CD14-positive monocyte (primary cell): ENCODE measurements at regions not wholly inside any gene's neighbourhood (a gene's known extent, or its start where the extent isn't known, plus 50 kb on each side); places are given as distances from the start of the nearest gene placed in this dataset.

Experiments
- DNase-seq, 3 donors: peaks; one replicate each; pipeline ENCODE4 v3.0.0-alpha.2; 2011 to 2022
- H2AFZ ChIP-seq: 2 replicates; pipeline ENCODE4 v1.6.0; 2012; ENCODE audit warnings: mild to moderate bottlenecking, low read depth, low read length, inconsistent platforms; ENCODE audit not compliant: insufficient read depth, poor library complexity, severe bottlenecking
- H3K27ac ChIP-seq, 2 donors: 1 replicate in 1 of 2; 2 replicates in 1 of 2; pipeline ENCODE4 v1.5.1; 2012 to 2013; ENCODE audit warnings: low read length in 2 of 2, control low read depth in 1 of 2, inconsistent platforms in 1 of 2, low read depth in 1 of 2, mild to moderate bottlenecking in 1 of 2
- H3K27me3 ChIP-seq, 2 donors: one replicate each; pipeline versions ENCODE4 v1.6.0 to v1.6.1; 2011 to 2013; ENCODE audit warnings: low read length in 2 of 2; ENCODE audit not compliant: control insufficient read depth in 2 of 2, insufficient read depth in 2 of 2
- H3K36me3 ChIP-seq, 2 donors: replicated peaks in 1 of 2; 1 replicate in 1 of 2; 2 replicates in 1 of 2; pipeline versions ENCODE4 v1.5.1 to v1.6.1; 2012 to 2013; ENCODE audit warnings: low read length in 2 of 2, control low read depth in 1 of 2, inconsistent platforms in 1 of 2, mild to moderate bottlenecking in 1 of 2; ENCODE audit not compliant: insufficient read depth in 2 of 2, control insufficient read depth in 1 of 2
- H3K4me1 ChIP-seq, 2 donors: 1 replicate in 1 of 2; 2 replicates in 1 of 2; pipeline versions ENCODE4 v1.5.1 to v1.6.1; 2012 to 2013; ENCODE audit warnings: low read length in 2 of 2, control low read depth in 1 of 2, inconsistent platforms in 1 of 2, mild to moderate bottlenecking in 1 of 2, moderate library complexity in 1 of 2; ENCODE audit not compliant: insufficient read depth in 2 of 2, control insufficient read depth in 1 of 2
- H3K4me2 ChIP-seq: replicated peaks from 2 replicates; pipeline ENCODE3; 2012; ENCODE audit warnings: low read length, moderate library complexity, mild to moderate bottlenecking; ENCODE audit not compliant: poor library complexity, severe bottlenecking; ENCODE audit errors: extremely low read depth
- H3K4me3 ChIP-seq, 3 experiments: fragments of 200-600 bp in 1 of 3; sonication (generic) in 1 of 3; replicated peaks in 1 of 3; 1 replicate in 2 of 3; 2 replicates in 1 of 3; pipeline ENCODE4 v1.5.1; 2011 to 2013; ENCODE audit warnings: low read length in 3 of 3, mild to moderate bottlenecking in 3 of 3, control low read depth in 2 of 3, low read depth in 2 of 3, inconsistent platforms in 1 of 3, moderate library complexity in 1 of 3
- H3K79me2 ChIP-seq: 2 replicates; pipeline ENCODE4 v1.6.0; 2012; ENCODE audit warnings: mild to moderate bottlenecking, control low read depth, inconsistent platforms, low read length, moderate library complexity; ENCODE audit not compliant: insufficient read depth
- H3K9ac ChIP-seq: 2 replicates; pipeline ENCODE4 v1.6.0; 2017; ENCODE audit warnings: low read length, mild to moderate bottlenecking; ENCODE audit not compliant: insufficient read depth, poor library complexity, severe bottlenecking
- H3K9me3 ChIP-seq, 2 donors: replicated peaks in 1 of 2; 1 replicate in 1 of 2; 2 replicates in 1 of 2; pipeline versions ENCODE4 v1.5.1 to v1.6.1; 2012 to 2013; ENCODE audit warnings: low read length in 2 of 2, control low read depth in 1 of 2; ENCODE audit not compliant: control insufficient read depth in 1 of 2, insufficient read depth in 1 of 2
- H4K20me1 ChIP-seq: 2 replicates; pipeline ENCODE4 v1.6.0; 2012; ENCODE audit warnings: mild to moderate bottlenecking, low read length, control low read depth, moderate library complexity; ENCODE audit not compliant: insufficient read depth
- H3K27ac Mint-ChIP-seq, 7 donors: one replicate each; pipeline ENCODE4 v1.8.0; 2020; ENCODE audit warnings: mild to moderate bottlenecking in 7 of 7, mixed read lengths in 7 of 7, moderate library complexity in 6 of 7, inconsistent platforms in 2 of 7
- H3K27me3 Mint-ChIP-seq, 3 donors: one replicate each; pipeline ENCODE4 v1.8.0; 2021 to 2022; ENCODE audit warnings: low read depth in 3 of 3, mild to moderate bottlenecking in 3 of 3, mixed read lengths in 3 of 3, moderate library complexity in 3 of 3, inconsistent platforms in 1 of 3
- H3K36me3 Mint-ChIP-seq, 2 donors: one replicate each; pipeline ENCODE4 v1.8.0; 2020; ENCODE audit warnings: mixed read lengths in 2 of 2, inconsistent platforms in 1 of 2, mild to moderate bottlenecking in 1 of 2
- H3K4me1 Mint-ChIP-seq: one replicate; pipeline ENCODE4 v1.8.0; 2020; ENCODE audit warnings: mild to moderate bottlenecking, mixed read lengths
- H3K4me3 Mint-ChIP-seq, 2 donors: one replicate each; pipeline ENCODE4 v1.8.0; 2020; ENCODE audit warnings: mild to moderate bottlenecking in 2 of 2, mixed read lengths in 2 of 2, moderate library complexity in 1 of 2
- H3K9me3 Mint-ChIP-seq, 7 donors: one replicate each; pipeline ENCODE4 v1.8.0; 2020 to 2022; ENCODE audit warnings: mixed read lengths in 7 of 7, mild to moderate bottlenecking in 6 of 7, moderate library complexity in 6 of 7, inconsistent platforms in 2 of 7
- CTCF ChIP-seq: fragments of 200-600 bp; IDR thresholded peaks from one replicate; pipeline ENCODE4 v1.8.0; 2022; ENCODE audit warnings: antibody characterized with exemption, mild to moderate bottlenecking
- WGBS: methylation state at CpG from one replicate; pipeline ENCODE4 v1.1.5; 2013; ENCODE audit warnings: missing lambda C conversion rate; ENCODE audit not compliant: insufficient coverage; 5-methylcytosine and 5-hydroxymethylcytosine counted together
- intact Hi-C, 2 donors: fragments of 100-400 bp; cut with micrococcal nuclease; formaldehyde crosslinking; loops; one replicate each; pipeline versions ENCODE4 v1.15.0 to v1.15.1; 2023

GRCh38 chr20:62529896-62530642 lies 54.3 kb upstream of the GATA5 start:
- Histone ChIP-seq H3K27ac (no peak overlapping the region), H4K20me1 (no peaks in the 10 kb centered on the region), H3K4me3 (no peak overlapping the region), H2AFZ (no peak overlapping the region), H3K4me1 (no peaks in the 10 kb centered on the region), H3K27me3 (no peaks in the 10 kb centered on the region), H3K9ac (no peak overlapping the region), H3K79me2 (no peaks in the 10 kb centered on the region), H3K36me3 (no peaks in the 10 kb centered on the region), H3K9me3 (no peaks in the 10 kb centered on the region), H3K4me2 (no peak overlapping the region)
- no peaks in the 10 kb centered on the region for H3K4me1 Mint-ChIP-seq
- H3K9me3 Mint-ChIP-seq, result no peaks in the 10 kb centered on the region
- WGBS, result 90% methylated on average over 19 of the region's 25 CpGs
- no peaks in the 10 kb centered on the region for H3K36me3 Mint-ChIP-seq
- H3K27me3 Mint-ChIP-seq, result peaks cover 9 to 15% (median 14%) of the 10 kb centered on the region in 3 donors
- no peak overlapping the region for H3K4me3 Mint-ChIP-seq
- intact Hi-C loops, result no loop called here
- H3K27ac Mint-ChIP-seq, result no peak overlapping the region
- DNase-seq, result no peak
- TF ChIP-seq CTCF, result no peak

GRCh38 chr20:62530643-62531032 lies 54.8 kb upstream of the GATA5 start:
- DNase-seq, result no peak
- no peak overlapping the region for H2AFZ ChIP-seq
- H3K4me2 ChIP-seq, result no peak overlapping the region
- Mint-ChIP-seq H3K27ac (no peak overlapping the region), H3K36me3 (no peaks in the 10 kb centered on the region), H3K4me3 (no peak overlapping the region), H3K4me1 (no peaks in the 10 kb centered on the region), H3K9me3 (no peaks in the 10 kb centered on the region), H3K27me3 (peaks cover 7 to 14% (median 10%) of the 10 kb centered on the region in 3 donors)
- H3K27ac ChIP-seq, result no peak overlapping the region
- no peaks in the 10 kb centered on the region for H4K20me1 ChIP-seq
- intact Hi-C loops, result no loop called here
- H3K36me3 ChIP-seq, result no peaks in the 10 kb centered on the region
- H3K4me1 ChIP-seq, result no peaks in the 10 kb centered on the region
- no peaks in the 10 kb centered on the region for H3K9me3 ChIP-seq
- 96% methylated on average over 16 of the region's 16 CpGs for WGBS
- H3K4me3 ChIP-seq, result no peak overlapping the region
- no peaks in the 10 kb centered on the region for H3K27me3 ChIP-seq
- no peak for TF ChIP-seq CTCF
- no peak overlapping the region for H3K9ac ChIP-seq
- no peaks in the 10 kb centered on the region for H3K79me2 ChIP-seq
